Endodermal cell (in vitro differentiated cells): ENCODE measurements at regions not wholly inside any gene's neighbourhood (a gene's known extent, or its start where the extent isn't known, plus 50 kb on each side); places are given as distances from the start of the nearest gene placed in this dataset.

Experiments used
- DNase-seq: peaks from one replicate; pipeline ENCODE4 v3.0.0-alpha.2; 2017
- H3K27ac ChIP-seq: 2 replicates; pipeline ENCODE4 v1.5.1; 2013; ENCODE audit warnings: mild to moderate bottlenecking, low read depth, low read length, moderate library complexity
- H3K27me3 ChIP-seq: 2 replicates; pipeline ENCODE4 v1.6.1; 2013; ENCODE audit warnings: mild to moderate bottlenecking, low read length, moderate library complexity; ENCODE audit not compliant: insufficient read depth, control insufficient read depth, poor library complexity, severe bottlenecking
- H3K36me3 ChIP-seq: 2 replicates; pipeline ENCODE4 v1.7.0; 2013; ENCODE audit warnings: mild to moderate bottlenecking, low read length, moderate library complexity; ENCODE audit not compliant: control insufficient read depth, insufficient read depth
- H3K4me1 ChIP-seq: one replicate; pipeline ENCODE4 v1.7.0; 2013; ENCODE audit warnings: low read length; ENCODE audit not compliant: control insufficient read depth, insufficient read depth
- H3K4me3 ChIP-seq: 2 replicates; pipeline ENCODE4 v1.5.1; 2013; ENCODE audit warnings: mild to moderate bottlenecking, low read length, moderate library complexity
- H3K9ac ChIP-seq: 2 replicates; pipeline ENCODE4 v1.6.1; 2013; ENCODE audit warnings: mild to moderate bottlenecking, low read length, moderate library complexity; ENCODE audit not compliant: poor library complexity, severe bottlenecking; ENCODE audit errors: extremely low read depth
- H3K9me3 ChIP-seq: 2 replicates; pipeline ENCODE4 v1.6.1; 2013; ENCODE audit warnings: mild to moderate bottlenecking, low read length, moderate library complexity; ENCODE audit not compliant: control insufficient read depth
- H3K27ac Mint-ChIP-seq: 2 replicates; pipeline ENCODE4 v1.8.0; 2020; ENCODE audit warnings: mixed read lengths
- H3K27me3 Mint-ChIP-seq: 2 replicates; pipeline ENCODE4 v1.8.0; 2021; ENCODE audit warnings: mild to moderate bottlenecking, mixed read lengths; ENCODE audit not compliant: insufficient read depth
- H3K36me3 Mint-ChIP-seq: 2 replicates; pipeline ENCODE4 v1.8.0; 2020; ENCODE audit warnings: low read depth, mixed read lengths
- H3K4me1 Mint-ChIP-seq: 2 replicates; pipeline ENCODE4 v1.8.0; 2020; ENCODE audit warnings: mixed read lengths
- H3K4me3 Mint-ChIP-seq: 2 replicates; pipeline ENCODE4 v1.8.0; 2020; ENCODE audit warnings: mild to moderate bottlenecking, moderate library complexity, mixed read lengths
- H3K9me3 Mint-ChIP-seq: 2 replicates; pipeline ENCODE4 v1.8.0; 2020; ENCODE audit warnings: mild to moderate bottlenecking, mixed read lengths
- WGBS, 2 experiments: methylation state at CpG; one replicate each; pipeline versions ENCODE4 v1.1.5 to v1.1.7; 2013; ENCODE audit warnings: missing lambda C conversion rate in 2 of 2, mixed read lengths in 1 of 2; ENCODE audit not compliant: insufficient coverage in 1 of 2, insufficient read length in 1 of 2; 5-methylcytosine and 5-hydroxymethylcytosine counted together
- TF ChIP-seq, protein P1 (sequence below): fragments of 200-600 bp; sonication (generic); conservative IDR thresholded peaks from 2 replicates; pipeline ENCODE4 v1.5.0; 2021; ENCODE audit warnings: antibody characterized with exemption, mild to moderate bottlenecking

DNA sequence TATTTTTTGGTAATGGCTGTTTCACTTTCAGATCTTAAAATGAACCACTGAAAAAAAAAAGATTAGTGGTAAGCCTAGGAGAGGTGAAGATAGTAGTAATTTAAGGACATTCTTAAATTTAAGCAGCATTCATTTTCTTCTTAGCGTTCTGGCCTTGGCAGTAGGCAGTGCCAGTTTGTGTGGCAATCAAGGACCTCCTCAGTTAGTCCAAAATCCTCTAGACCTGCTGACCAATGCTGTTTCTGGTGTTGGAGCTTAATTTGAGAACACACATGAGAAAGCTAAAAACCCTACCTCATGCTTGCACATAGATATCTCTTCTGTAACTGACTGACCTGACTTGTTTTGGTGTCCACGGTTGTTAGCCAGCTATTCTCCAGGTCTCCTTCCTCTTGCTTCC lies 219.8 kb upstream of the RGS6 start:
- Mint-ChIP-seq H3K36me3 (peaks cover 34% of the 10 kb centered on the region), H3K4me3 (no peak overlapping the region), H3K27me3 (no peaks in the 10 kb centered on the region), H3K9me3 (no peaks in the 10 kb centered on the region), H3K4me1 (peaks cover 14% of the 10 kb centered on the region), H3K27ac (no peak overlapping the region)
- no peaks in the 10 kb centered on the region for H3K27me3 ChIP-seq
- 90 to 92% methylated on average over 2 of the region's 2 CpGs for WGBS, 2 experiments
- DNase-seq, result no peak
- TF ChIP-seq, protein P1, sequence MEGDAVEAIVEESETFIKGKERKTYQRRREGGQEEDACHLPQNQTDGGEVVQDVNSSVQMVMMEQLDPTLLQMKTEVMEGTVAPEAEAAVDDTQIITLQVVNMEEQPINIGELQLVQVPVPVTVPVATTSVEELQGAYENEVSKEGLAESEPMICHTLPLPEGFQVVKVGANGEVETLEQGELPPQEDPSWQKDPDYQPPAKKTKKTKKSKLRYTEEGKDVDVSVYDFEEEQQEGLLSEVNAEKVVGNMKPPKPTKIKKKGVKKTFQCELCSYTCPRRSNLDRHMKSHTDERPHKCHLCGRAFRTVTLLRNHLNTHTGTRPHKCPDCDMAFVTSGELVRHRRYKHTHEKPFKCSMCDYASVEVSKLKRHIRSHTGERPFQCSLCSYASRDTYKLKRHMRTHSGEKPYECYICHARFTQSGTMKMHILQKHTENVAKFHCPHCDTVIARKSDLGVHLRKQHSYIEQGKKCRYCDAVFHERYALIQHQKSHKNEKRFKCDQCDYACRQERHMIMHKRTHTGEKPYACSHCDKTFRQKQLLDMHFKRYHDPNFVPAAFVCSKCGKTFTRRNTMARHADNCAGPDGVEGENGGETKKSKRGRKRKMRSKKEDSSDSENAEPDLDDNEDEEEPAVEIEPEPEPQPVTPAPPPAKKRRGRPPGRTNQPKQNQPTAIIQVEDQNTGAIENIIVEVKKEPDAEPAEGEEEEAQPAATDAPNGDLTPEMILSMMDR, result no peak
- no peak overlapping the region for H3K9ac ChIP-seq
- H3K9me3 ChIP-seq, result no peaks in the 10 kb centered on the region
- peaks cover 40% of the 10 kb centered on the region for H3K36me3 ChIP-seq
- H3K4me3 ChIP-seq, result no peak overlapping the region
- no peaks in the 10 kb centered on the region for H3K4me1 ChIP-seq
- no peak overlapping the region for H3K27ac ChIP-seq

GRCh38 chr14:71713016-71713415 lies 219.2 kb upstream of the RGS6 start:
- 93 to 100% methylated on average over 1 of the region's 1 CpG for WGBS, 2 experiments
- no peak overlapping the region for H3K27ac Mint-ChIP-seq
- no peaks in the 10 kb centered on the region for H3K9me3 Mint-ChIP-seq
- H3K27me3 ChIP-seq, result no peaks in the 10 kb centered on the region
- H3K9me3 ChIP-seq, result no peaks in the 10 kb centered on the region
- TF ChIP-seq, protein P1, result no peak
- no peaks in the 10 kb centered on the region for H3K27me3 Mint-ChIP-seq
- DNase-seq, result no peak
- peaks cover 16% of the 10 kb centered on the region for H3K4me1 Mint-ChIP-seq
- H3K36me3 Mint-ChIP-seq, result peaks cover 34% of the 10 kb centered on the region
- peaks cover 1% of the 10 kb centered on the region for H3K4me1 ChIP-seq
- peaks cover 36% of the 10 kb centered on the region for H3K36me3 ChIP-seq
- H3K4me3 Mint-ChIP-seq, result no peak overlapping the region
- H3K4me3 ChIP-seq, result no peak overlapping the region
- no peak overlapping the region for H3K9ac ChIP-seq
- no peak overlapping the region for H3K27ac ChIP-seq

- H3K27me3 Mint-ChIP-seq, result no peaks in the 10 kb centered on the region
- WGBS, 2 experiments, result 100% methylated on average over 1 of the region's 1 CpG; no CpG with 5 or more reads in 1 of the 2 experiments
- H3K4me3 ChIP-seq, result no peak overlapping the region
- no peak overlapping the region for H3K9ac ChIP-seq
- peaks cover 38% of the 10 kb centered on the region for H3K36me3 Mint-ChIP-seq
- H3K27ac ChIP-seq, result no peak overlapping the region
- TF ChIP-seq, protein P1, result no peak
- no peak overlapping the region for H3K4me3 Mint-ChIP-seq
- H3K9me3 ChIP-seq, result no peaks in the 10 kb centered on the region
- no peak overlapping the region for H3K27ac Mint-ChIP-seq
- no peaks in the 10 kb centered on the region for H3K9me3 Mint-ChIP-seq
- peaks cover 32% of the 10 kb centered on the region for H3K36me3 ChIP-seq
- DNase-seq, result no peak
- H3K4me1 Mint-ChIP-seq, result peaks cover 20% of the 10 kb centered on the region
- no peaks in the 10 kb centered on the region for H3K27me3 ChIP-seq
- H3K4me1 ChIP-seq, result peaks cover 3% of the 10 kb centered on the region
Measured at GRCh38 chr14:71713451-71713850, 218.8 kb upstream of the RGS6 start.
